Adrenal gland (tissue), 9 donors: ENCODE measurements at regions not wholly inside any gene's neighbourhood (a gene's known extent, or its start where the extent isn't known, plus 50 kb on each side); places are given as distances from the start of the nearest gene placed in this dataset.

Source experiments
- DNase-seq, 7 donors: peaks; one replicate each; pipeline ENCODE4 v3.0.0-alpha.2; 2019 to 2020
- H3K27ac ChIP-seq, 5 donors: fragments of 200-600 bp; sonication (generic) in 4 of 5; 1 replicate in 3 of 5; 2 replicates in 2 of 5; pipeline versions ENCODE4 v1.5.1 to v1.8.0; 2016 to 2020; ENCODE audit warnings: mild to moderate bottlenecking in 1 of 5
- H3K27me3 ChIP-seq: fragments of 200-600 bp; 2 replicates; pipeline ENCODE4 v1.8.0; 2021
- H3K36me3 ChIP-seq, 2 donors: fragments of 200-600 bp; replicated peaks in 1 of 2; 1 replicate in 1 of 2; 2 replicates in 1 of 2; pipeline versions ENCODE4 v1.5.1 to v1.8.0; 2018 to 2022
- H3K4me1 ChIP-seq, 2 donors: fragments of 200-600 bp; replicated peaks in 1 of 2; 1 replicate in 1 of 2; 2 replicates in 1 of 2; pipeline versions ENCODE4 v1.5.1 to v1.8.0; 2018 to 2021
- H3K4me3 ChIP-seq, 4 donors: fragments of 200-600 bp; sonication (generic) in 3 of 4; one replicate each; pipeline ENCODE4 v1.5.1; 2016 to 2018
- H3K9me3 ChIP-seq, 3 donors: fragments of 200-600 bp; sonication (generic) in 1 of 3; replicated peaks in 1 of 3; 1 replicate in 2 of 3; 2 replicates in 1 of 3; pipeline versions ENCODE4 v1.5.1 to v1.8.0; 2016 to 2021
- POLR2A ChIP-seq, 2 donors: fragments of 450-650 bp; IDR thresholded peaks; one replicate each; pipeline ENCODE4 v1.6.1; 2017; ENCODE audit warnings: antibody characterized with exemption in 2 of 2, mild to moderate bottlenecking in 2 of 2, moderate library complexity in 1 of 2
- WGBS, 4 donors: extraction: QIAGEN DNeasy Blood & Tissue Kit in 2 of 4; methylation state at CpG; one replicate each; pipeline versions ENCODE4 v1.1.5 to v1.1.7; 2013 to 2017; 5-methylcytosine and 5-hydroxymethylcytosine counted together
- intact Hi-C, 2 donors: fragments of 100-400 bp; cut with DNase I; formaldehyde crosslinking; loops; one replicate each; pipeline versions ENCODE4 v1.14.1 to v1.15.0; 2022 to 2023
- TF ChIP-seq, protein P1 (sequence below), 6 experiments: fragments of 450-650 bp in 4 of 6; fragments of 200-600 bp in 2 of 6; sonication (generic) in 1 of 6; IDR thresholded peaks; 1 replicate in 5 of 6; 2 replicates in 1 of 6; pipeline versions ENCODE4 v1.5.1 to v1.8.0; 2016 to 2021; ENCODE audit warnings: antibody characterized with exemption in 6 of 6, mild to moderate bottlenecking in 2 of 6, moderate library complexity in 1 of 6
- donor health status: healthy with polysubstance abuse.
- donor health status: Bipolar disorder and iron deficiency.
- donor health status: DM: yes; HTN: yes; CAD: no.
- donor health status: DM: no; HTN: no; CAD: no.
- donor health status: DM: no; HTN: no; CAD: no.

- WGBS, 4 donors: 45 to 55% (median 47%) methylated on average over 8 of the region's 8 CpGs
- intact Hi-C loops: no loop called here
- DNase-seq: peak in 1 of 7 donors; percentile 21
- no peaks in the 10 kb centered on the region for H3K4me1 ChIP-seq
- no peak overlapping the region for H3K4me3 ChIP-seq
- no peak overlapping the region for H3K27ac ChIP-seq
- H3K36me3 ChIP-seq: no peaks in the 10 kb centered on the region
- H3K27me3 ChIP-seq: no peaks in the 10 kb centered on the region
- H3K9me3 ChIP-seq: no peaks in the 10 kb centered on the region
- no peak for TF ChIP-seq POLR2A (IDR thresholded peaks at IDR 0.05)
- TF ChIP-seq, protein P1, sequence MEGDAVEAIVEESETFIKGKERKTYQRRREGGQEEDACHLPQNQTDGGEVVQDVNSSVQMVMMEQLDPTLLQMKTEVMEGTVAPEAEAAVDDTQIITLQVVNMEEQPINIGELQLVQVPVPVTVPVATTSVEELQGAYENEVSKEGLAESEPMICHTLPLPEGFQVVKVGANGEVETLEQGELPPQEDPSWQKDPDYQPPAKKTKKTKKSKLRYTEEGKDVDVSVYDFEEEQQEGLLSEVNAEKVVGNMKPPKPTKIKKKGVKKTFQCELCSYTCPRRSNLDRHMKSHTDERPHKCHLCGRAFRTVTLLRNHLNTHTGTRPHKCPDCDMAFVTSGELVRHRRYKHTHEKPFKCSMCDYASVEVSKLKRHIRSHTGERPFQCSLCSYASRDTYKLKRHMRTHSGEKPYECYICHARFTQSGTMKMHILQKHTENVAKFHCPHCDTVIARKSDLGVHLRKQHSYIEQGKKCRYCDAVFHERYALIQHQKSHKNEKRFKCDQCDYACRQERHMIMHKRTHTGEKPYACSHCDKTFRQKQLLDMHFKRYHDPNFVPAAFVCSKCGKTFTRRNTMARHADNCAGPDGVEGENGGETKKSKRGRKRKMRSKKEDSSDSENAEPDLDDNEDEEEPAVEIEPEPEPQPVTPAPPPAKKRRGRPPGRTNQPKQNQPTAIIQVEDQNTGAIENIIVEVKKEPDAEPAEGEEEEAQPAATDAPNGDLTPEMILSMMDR (IDR thresholded peaks at IDR 0.05): no peak
Observed at GRCh38 chrX:1717373-1717772, 102.5 kb downstream of the ASMT start.

DNA sequence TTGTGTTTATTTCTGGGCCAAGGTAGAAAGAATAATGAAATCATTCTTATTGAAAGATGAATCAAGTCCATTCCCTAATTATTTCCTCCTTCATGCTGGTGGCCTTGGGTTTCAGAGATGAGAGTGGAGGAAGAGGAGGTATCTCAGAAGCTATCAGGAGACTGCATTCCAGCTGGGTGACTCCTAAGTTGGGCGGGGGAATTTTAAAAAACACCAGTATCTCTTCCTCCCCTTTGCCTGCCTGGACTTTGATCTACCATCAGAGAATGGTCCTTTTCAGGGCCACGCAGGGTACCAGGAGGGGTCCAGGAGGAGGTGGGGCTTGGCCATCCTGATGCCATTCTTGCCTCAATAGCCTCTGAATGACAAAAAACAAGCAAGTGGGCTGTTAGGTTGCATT is 104.4 kb downstream of the ASMT start:
- Histone ChIP-seq H3K27me3 (no peaks in the 10 kb centered on the region), H3K4me1 (no peaks in the 10 kb centered on the region), H3K4me3 (no peak overlapping the region), H3K36me3 (no peaks in the 10 kb centered on the region), H3K9me3 (no peaks in the 10 kb centered on the region), H3K27ac (no peak overlapping the region)
- DNase-seq: peak in 1 of 7 donors; percentile 14
- 64 to 81% (median 74%) methylated on average over 2 of the region's 2 CpGs for WGBS, 4 donors
- TF ChIP-seq, protein P1 (IDR thresholded peaks at IDR 0.05): no peak
- no peak for TF ChIP-seq POLR2A (IDR thresholded peaks at IDR 0.05)
- intact Hi-C loops: no loop called here

- Histone ChIP-seq H3K36me3 (no peaks in the 10 kb centered on the region), H3K4me3 (no peak overlapping the region), H3K27me3 (no peaks in the 10 kb centered on the region), H3K27ac (no peak overlapping the region), H3K4me1 (no peaks in the 10 kb centered on the region), H3K9me3 (no peaks in the 10 kb centered on the region)
- TF ChIP-seq, protein P1 (IDR thresholded peaks at IDR 0.05): no peak
- TF ChIP-seq POLR2A (IDR thresholded peaks at IDR 0.05): no peak
- DNase-seq: no peak
- intact Hi-C loops: no loop called here
- 55 to 79% (median 63%) methylated on average over 3 of the region's 3 CpGs for WGBS, 4 donors
Observed at GRCh38 chrX:1720836-1721235, 106.0 kb downstream of the ASMT start.

DNA sequence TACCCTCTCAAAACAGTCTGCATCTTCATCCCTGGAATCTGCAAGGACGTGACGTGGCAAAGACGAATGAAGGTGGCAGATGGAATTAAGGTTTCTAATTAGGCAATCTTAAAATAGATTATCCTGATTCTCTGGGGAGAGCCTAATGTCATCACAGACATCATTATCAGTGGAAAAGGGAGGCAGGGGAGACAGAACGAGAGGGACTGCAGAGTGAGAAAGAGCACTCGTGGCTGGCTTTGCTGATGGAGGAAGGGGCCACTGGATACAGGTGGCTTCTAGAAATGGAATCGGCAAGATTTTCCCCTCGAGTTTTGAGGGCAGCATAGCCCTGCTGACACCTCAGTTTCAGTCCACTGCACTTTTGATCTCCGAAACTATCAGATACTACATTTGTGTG is 110.6 kb downstream of the ASMT start:
- 52 to 60% (median 58%) methylated on average over 7 to 8 of the region's 8 CpGs for WGBS, 4 donors
- intact Hi-C loops: no loop called here
- no peaks in the 10 kb centered on the region for H3K36me3 ChIP-seq
- TF ChIP-seq, protein P1 (IDR thresholded peaks at IDR 0.05): no peak
- TF ChIP-seq POLR2A (IDR thresholded peaks at IDR 0.05): no peak
- no peak overlapping the region for H3K4me3 ChIP-seq
- H3K27ac ChIP-seq: no peak overlapping the region
- H3K27me3 ChIP-seq: no peaks in the 10 kb centered on the region
- no peaks in the 10 kb centered on the region for H3K4me1 ChIP-seq
- no peaks in the 10 kb centered on the region for H3K9me3 ChIP-seq
- DNase-seq: no peak
